H9 (cell line): ENCODE measurements at regions not wholly inside any gene's neighbourhood (a gene's known extent, or its start where the extent isn't known, plus 50 kb on each side); places are given as distances from the start of the nearest gene placed in this dataset.

Experiments used
- DNase-seq: peaks from one replicate; pipeline ENCODE4 v3.0.0-alpha.2; 2017
- H2AFZ ChIP-seq: one replicate; pipeline ENCODE4 v1.6.1; 2013; ENCODE audit warnings: mild to moderate bottlenecking, low read length, control low read depth, moderate library complexity
- H2AK5ac ChIP-seq: 2 replicates; pipeline ENCODE4 v1.6.1; 2013; ENCODE audit warnings: low read length, control low read depth, mixed read lengths; ENCODE audit not compliant: insufficient read length
- H2BK120ac ChIP-seq: one replicate; pipeline ENCODE4 v1.6.1; 2013; ENCODE audit warnings: low read depth, mild to moderate bottlenecking, low read length, control low read depth, inconsistent platforms; ENCODE audit not compliant: poor library complexity, severe bottlenecking
- H2BK12ac ChIP-seq: 2 replicates; pipeline ENCODE4 v1.6.1; 2013; ENCODE audit warnings: low read length, control low read depth, mixed read lengths, low read depth; ENCODE audit not compliant: insufficient read length
- H2BK15ac ChIP-seq: 2 replicates; pipeline ENCODE4 v1.6.1; 2013; ENCODE audit warnings: low read depth, low read length, control low read depth
- H2BK20ac ChIP-seq: one replicate; pipeline ENCODE4 v1.6.1; 2013; ENCODE audit warnings: low read depth, mild to moderate bottlenecking, low read length, control low read depth, inconsistent platforms; ENCODE audit not compliant: poor library complexity, severe bottlenecking
- H2BK5ac ChIP-seq: 2 replicates; pipeline ENCODE4 v1.6.1; 2013; ENCODE audit warnings: low read length, control low read depth, mixed read lengths; ENCODE audit not compliant: insufficient read length
- H3K14ac ChIP-seq: 2 replicates; pipeline ENCODE4 v1.6.1; 2013; ENCODE audit warnings: low read length, control low read depth; ENCODE audit not compliant: insufficient read depth
- H3K18ac ChIP-seq: 2 replicates; pipeline ENCODE4 v1.6.1; 2013; ENCODE audit warnings: low read depth, mild to moderate bottlenecking, mixed read lengths, low read length, control low read depth; ENCODE audit not compliant: insufficient read length
- H3K23ac ChIP-seq: 2 replicates; pipeline ENCODE4 v1.6.1; 2013; ENCODE audit warnings: low read length, control low read depth, mixed read lengths, low read depth; ENCODE audit not compliant: insufficient read length
- H3K23me2 ChIP-seq: 2 replicates; pipeline ENCODE4 v1.6.1; 2013; ENCODE audit warnings: low read depth, mild to moderate bottlenecking, mixed read lengths, low read length, control low read depth; ENCODE audit not compliant: insufficient read length, poor library complexity, severe bottlenecking
- H3K27ac ChIP-seq: 2 replicates; pipeline ENCODE4 v1.5.1; 2013; ENCODE audit warnings: low read length, control low read depth, mixed read lengths, low read depth; ENCODE audit not compliant: insufficient read length
- H3K27me3 ChIP-seq: 2 replicates; pipeline ENCODE4 v1.6.1; 2013; ENCODE audit warnings: low read length, control low read depth, inconsistent platforms; ENCODE audit not compliant: insufficient read depth
- H3K4ac ChIP-seq: 2 replicates; pipeline ENCODE4 v1.6.1; 2013; ENCODE audit warnings: low read depth, mild to moderate bottlenecking, control low read depth, inconsistent platforms, low read length, moderate library complexity
- H3K4me1 ChIP-seq: 2 replicates; pipeline ENCODE4 v1.6.1; 2013; ENCODE audit warnings: low read length, control low read depth, inconsistent platforms; ENCODE audit not compliant: insufficient read depth
- H3K4me2 ChIP-seq: 2 replicates; pipeline ENCODE4 v1.6.1; 2013; ENCODE audit warnings: low read length, control low read depth, mixed read lengths; ENCODE audit not compliant: insufficient read length, insufficient read depth
- H3K56ac ChIP-seq: 2 replicates; pipeline ENCODE4 v1.6.1; 2013; ENCODE audit warnings: low read depth, mild to moderate bottlenecking, mixed read lengths, low read length, control low read depth; ENCODE audit not compliant: insufficient read length
- H3K79me1 ChIP-seq: 2 replicates; pipeline ENCODE4 v1.6.1; 2013; ENCODE audit warnings: low read depth, mild to moderate bottlenecking, moderate library complexity, low read length, control low read depth, inconsistent platforms; ENCODE audit not compliant: insufficient read depth, poor library complexity, severe bottlenecking
- H3K79me2 ChIP-seq: 2 replicates; pipeline ENCODE4 v1.6.1; 2013; ENCODE audit warnings: low read length, control low read depth, inconsistent platforms; ENCODE audit not compliant: insufficient read depth
- H3K9ac ChIP-seq: 2 replicates; pipeline ENCODE4 v1.6.1; 2013; ENCODE audit warnings: low read length, control low read depth, mixed read lengths; ENCODE audit not compliant: insufficient read length; ENCODE audit errors: extremely low read depth
- H3K9me3 ChIP-seq: one replicate; pipeline ENCODE4 v1.6.1; 2013; ENCODE audit warnings: low read depth, low read length, inconsistent platforms; ENCODE audit not compliant: control insufficient read depth
- H3T11ph ChIP-seq: one replicate; pipeline ENCODE4 v1.6.1; 2013; ENCODE audit warnings: mild to moderate bottlenecking, low read length, control low read depth, inconsistent platforms
- H4K20me1 ChIP-seq: one replicate; pipeline ENCODE4 v1.6.1; 2013; ENCODE audit not compliant: control insufficient read depth, insufficient read length, insufficient read depth
- H4K5ac ChIP-seq: 2 replicates; pipeline ENCODE4 v1.6.1; 2013; ENCODE audit warnings: low read depth, mild to moderate bottlenecking, mixed read lengths, low read length, control low read depth; ENCODE audit not compliant: insufficient read length
- H4K8ac ChIP-seq: replicated peaks from 2 replicates; pipeline ENCODE4 v1.6.1; 2013; ENCODE audit warnings: low read length, control low read depth, mixed read lengths, low read depth; ENCODE audit not compliant: insufficient read length
- H4K91ac ChIP-seq: 2 replicates; pipeline ENCODE4 v1.6.1; 2013; ENCODE audit warnings: low read depth, mild to moderate bottlenecking, moderate library complexity, mixed read lengths, low read length, control low read depth; ENCODE audit not compliant: insufficient read length
- H3K27ac Mint-ChIP-seq, 3 experiments: 2 replicates in 2 of 3; 3 replicates in 1 of 3; pipeline ENCODE4 v1.8.0; 2020 to 2021; ENCODE audit warnings: mixed read lengths in 3 of 3, mild to moderate bottlenecking in 1 of 3, moderate library complexity in 1 of 3
- H3K27me3 Mint-ChIP-seq: 2 replicates; pipeline ENCODE4 v1.8.0; 2021; ENCODE audit warnings: low read depth, mild to moderate bottlenecking, moderate library complexity, mixed read lengths
- H3K36me3 Mint-ChIP-seq, 3 experiments: 2 replicates in 2 of 3; 3 replicates in 1 of 3; pipeline ENCODE4 v1.8.0; 2020 to 2021; ENCODE audit warnings: low read depth in 3 of 3, mixed read lengths in 3 of 3; ENCODE audit not compliant: insufficient read depth in 1 of 3
- H3K4me1 Mint-ChIP-seq, 2 experiments: 2 replicates each; pipeline ENCODE4 v1.8.0; 2020; ENCODE audit warnings: mixed read lengths in 2 of 2
- H3K4me3 Mint-ChIP-seq, 2 experiments: 2 replicates in 1 of 2; 3 replicates in 1 of 2; pipeline ENCODE4 v1.8.0; 2020 to 2021; ENCODE audit warnings: mild to moderate bottlenecking in 2 of 2, mixed read lengths in 2 of 2, moderate library complexity in 1 of 2
- H3K9me3 Mint-ChIP-seq, 2 experiments: 2 replicates in 1 of 2; 3 replicates in 1 of 2; pipeline ENCODE4 v1.8.0; 2020; ENCODE audit warnings: mild to moderate bottlenecking in 2 of 2, mixed read lengths in 2 of 2, moderate library complexity in 1 of 2
- CTCF ChIP-seq: fragments of 200-600 bp; sonication (generic); conservative IDR thresholded peaks from 3 replicates; pipeline ENCODE4 v1.8.0; 2021; ENCODE audit warnings: antibody characterized with exemption, mild to moderate bottlenecking
- WGBS: extraction: QIAGEN DNeasy Blood & Tissue Kit; methylation state at CpG from one replicate; pipeline ENCODE4 v1.1.7; 2013; ENCODE audit warnings: missing lambda C conversion rate, low lambda C conversion rate, mixed read lengths; ENCODE audit not compliant: insufficient read length; ENCODE audit errors: extremely low coverage; 5-methylcytosine and 5-hydroxymethylcytosine counted together

- Histone ChIP-seq H3K4me1 (no peaks in the 10 kb centered on the region), H2BK12ac (no peak overlapping the region), H2BK5ac (no peak overlapping the region), H2BK20ac (no peak overlapping the region), H3K79me1 (no peaks in the 10 kb centered on the region), H3K79me2 (no peaks in the 10 kb centered on the region), H3K23ac (no peak overlapping the region), H3K9me3 (no peaks in the 10 kb centered on the region), H3T11ph (no peak overlapping the region), H3K27ac (no peak overlapping the region), H3K23me2 (no peaks in the 10 kb centered on the region), H2AFZ (no peak overlapping the region), H3K4ac (no peak overlapping the region), H3K9ac (no peak overlapping the region), H3K14ac (no peak overlapping the region), H3K27me3 (no peaks in the 10 kb centered on the region), H2AK5ac (no peak overlapping the region), H3K56ac (no peak overlapping the region), H3K4me2 (no peak overlapping the region), H4K91ac (no peak overlapping the region), H2BK15ac (no peak overlapping the region), H2BK120ac (no peak overlapping the region), H4K5ac (no peak overlapping the region), H4K8ac (no peak overlapping the region), H4K20me1 (no peaks in the 10 kb centered on the region), H3K18ac (no peak overlapping the region)
- no peak for TF ChIP-seq CTCF
- Mint-ChIP-seq H3K27me3 (no peaks in the 10 kb centered on the region; the same call in 1 of the 2 replicates), H3K9me3 (peaks cover 15 to 19% of the 10 kb centered on the region in 2 experiments; a peak in 4 of 5 replicates), H3K4me3 (no peak overlapping the region), H3K36me3 (peaks cover 3 to 21% (median 11%) of the 10 kb centered on the region in 3 experiments; a peak in 5 of 7 replicates), H3K27ac (no peak overlapping the region), H3K4me1 (no peaks in the 10 kb centered on the region)
- DNase-seq, result no peak
- no CpG with 5 or more reads among the region's 4 CpGs for WGBS
Measured at GRCh38 chr10:121236621-121237020, 361.6 kb downstream of the FGFR2 start.
